SJCRH30 (cell line): ENCODE measurements at regions not wholly inside any gene's neighbourhood (a gene's known extent, or its start where the extent isn't known, plus 50 kb on each side); places are given as distances from the start of the nearest gene placed in this dataset.

Experiments
- DNase-seq, 2 experiments: peaks; one replicate each; pipeline ENCODE4 v3.0.0-alpha.2; 2015 to 2020
- H3K27ac ChIP-seq: fragments of 250-450 bp; sonication (Bioruptor Pico); 2 replicates; pipeline ENCODE4 v1.5.1; 2020; ENCODE audit warnings: mild to moderate bottlenecking, moderate library complexity
- H3K27me3 ChIP-seq: fragments of 250-450 bp; sonication (Bioruptor Pico); 2 replicates; pipeline ENCODE4 v1.5.1; 2020; ENCODE audit warnings: mild to moderate bottlenecking, moderate library complexity
- H3K36me3 ChIP-seq: fragments of 250-450 bp; sonication (Bioruptor Pico); 2 replicates; pipeline ENCODE4 v1.5.1; 2020; ENCODE audit warnings: mild to moderate bottlenecking, moderate library complexity
- H3K4me1 ChIP-seq: fragments of 250-450 bp; sonication (Bioruptor Pico); 2 replicates; pipeline ENCODE4 v1.5.1; 2020; ENCODE audit warnings: mild to moderate bottlenecking, moderate library complexity
- H3K4me3 ChIP-seq: fragments of 250-450 bp; sonication (Bioruptor Pico); 2 replicates; pipeline ENCODE4 v1.5.1; 2020; ENCODE audit warnings: mild to moderate bottlenecking, moderate library complexity
- H3K9me3 ChIP-seq: fragments of 250-450 bp; sonication (Bioruptor Pico); replicated peaks from 2 replicates; pipeline ENCODE4 v1.5.1; 2020; ENCODE audit warnings: mild to moderate bottlenecking, moderate library complexity

GRCh38 chr3:111434941-111435622 lies 106.9 kb upstream of the CD96 start:
- no peaks in the 10 kb centered on the region; the same call in 1 of the 2 replicates for H3K27me3 ChIP-seq
- no peak for DNase-seq
- H3K27ac ChIP-seq: no peak overlapping the region
- H3K4me1 ChIP-seq: no peaks in the 10 kb centered on the region; the same call in 1 of the 2 replicates
- H3K36me3 ChIP-seq: no peaks in the 10 kb centered on the region
- no peak overlapping the region for H3K4me3 ChIP-seq
- no peaks in the 10 kb centered on the region for H3K9me3 ChIP-seq

DNA sequence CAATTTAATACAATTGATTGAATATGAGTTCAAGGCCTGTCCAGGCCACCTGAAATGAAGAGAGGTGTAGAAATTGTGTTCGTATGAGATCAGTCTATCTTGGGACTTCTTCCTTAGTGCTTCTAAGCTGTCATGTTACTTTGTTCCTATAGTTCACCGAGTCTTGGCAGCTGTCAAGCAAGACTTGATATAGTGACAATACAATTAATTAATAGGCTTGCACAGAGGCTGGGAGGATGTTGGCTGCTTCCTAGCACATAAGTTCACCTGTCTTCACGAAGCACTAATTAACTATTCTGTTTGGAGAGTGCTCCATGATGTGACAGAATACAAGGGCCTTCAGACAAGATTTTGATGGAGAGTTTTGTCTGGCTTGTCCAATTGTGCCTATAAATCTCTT lies 103.7 kb upstream of the CD96 start:
- no peak for DNase-seq
- Histone ChIP-seq H3K4me3 (no peak overlapping the region), H3K27me3 (no peaks in the 10 kb centered on the region; the same call in 1 of the 2 replicates), H3K4me1 (no peaks in the 10 kb centered on the region; the same call in 1 of the 2 replicates), H3K36me3 (no peaks in the 10 kb centered on the region), H3K9me3 (no peaks in the 10 kb centered on the region), H3K27ac (no peak overlapping the region)

DNA sequence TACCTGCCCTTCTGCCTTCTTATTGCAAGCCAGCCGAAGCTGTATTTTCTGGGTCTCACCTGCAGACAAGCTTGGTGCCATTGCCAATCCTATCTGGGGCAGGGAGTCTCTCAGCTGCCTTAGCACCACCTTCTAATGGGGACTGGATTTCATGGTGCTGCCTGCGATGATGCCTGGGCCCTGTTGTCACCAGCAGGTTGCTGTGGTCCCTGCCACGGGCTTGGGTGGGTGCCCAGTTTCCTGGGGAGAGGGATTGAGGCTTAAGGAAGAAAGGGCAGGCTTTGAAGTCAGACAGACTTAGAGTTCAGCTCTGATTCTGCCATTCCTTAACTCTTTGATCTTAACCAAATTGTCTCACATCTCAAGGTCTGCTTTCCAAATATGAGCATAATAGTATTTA lies 87.4 kb upstream of the CD96 start:
- Histone ChIP-seq H3K27ac (no peak overlapping the region), H3K9me3 (no peaks in the 10 kb centered on the region), H3K4me1 (no peaks in the 10 kb centered on the region), H3K4me3 (no peak overlapping the region), H3K27me3 (no peaks in the 10 kb centered on the region), H3K36me3 (no peaks in the 10 kb centered on the region)
- no peak for DNase-seq

DNA sequence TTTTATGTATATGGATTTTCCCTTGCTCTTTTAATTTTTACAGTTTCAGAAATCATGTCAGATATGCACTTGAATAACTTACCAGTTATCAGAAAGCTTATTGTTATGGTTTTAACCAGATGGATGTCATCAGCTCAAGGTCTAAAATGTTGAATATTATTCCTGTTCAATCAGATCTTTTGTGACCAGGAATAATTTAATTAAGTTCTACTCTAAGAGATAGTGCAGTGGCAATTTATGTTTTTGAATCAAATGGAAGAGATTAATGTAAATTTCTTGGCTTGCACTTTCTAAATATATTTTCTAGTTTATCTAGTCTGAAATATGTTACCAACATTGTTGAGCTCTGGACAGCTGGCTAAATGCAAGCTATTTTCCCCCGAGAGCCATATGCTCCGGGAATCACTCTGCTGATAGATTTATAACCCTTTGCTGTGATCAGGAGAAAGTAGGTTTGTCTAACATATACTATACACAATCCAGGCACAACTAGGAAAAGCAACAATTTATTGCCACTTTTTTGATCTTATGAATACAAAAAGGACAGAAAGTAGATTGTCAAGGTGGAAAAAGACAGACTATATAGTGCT lies 76.8 kb upstream of the CD96 start:
- H3K4me3 ChIP-seq: no peak overlapping the region
- no peaks in the 10 kb centered on the region for H3K36me3 ChIP-seq
- DNase-seq: peak; percentile 17 to 55
- no peak overlapping the region for H3K27ac ChIP-seq
- H3K9me3 ChIP-seq: no peaks in the 10 kb centered on the region
- H3K27me3 ChIP-seq: no peaks in the 10 kb centered on the region
- peaks cover 4% of the 10 kb centered on the region; the same call in 1 of the 2 replicates for H3K4me1 ChIP-seq

- no peak for DNase-seq
- Histone ChIP-seq H3K9me3 (no peaks in the 10 kb centered on the region), H3K27me3 (no peaks in the 10 kb centered on the region), H3K27ac (no peak overlapping the region), H3K4me1 (peaks cover 4% of the 10 kb centered on the region; the same call in 1 of the 2 replicates), H3K36me3 (no peaks in the 10 kb centered on the region), H3K4me3 (no peak overlapping the region)
Observed at GRCh38 chr3:111470032-111470431, 72.0 kb upstream of the CD96 start.

DNA sequence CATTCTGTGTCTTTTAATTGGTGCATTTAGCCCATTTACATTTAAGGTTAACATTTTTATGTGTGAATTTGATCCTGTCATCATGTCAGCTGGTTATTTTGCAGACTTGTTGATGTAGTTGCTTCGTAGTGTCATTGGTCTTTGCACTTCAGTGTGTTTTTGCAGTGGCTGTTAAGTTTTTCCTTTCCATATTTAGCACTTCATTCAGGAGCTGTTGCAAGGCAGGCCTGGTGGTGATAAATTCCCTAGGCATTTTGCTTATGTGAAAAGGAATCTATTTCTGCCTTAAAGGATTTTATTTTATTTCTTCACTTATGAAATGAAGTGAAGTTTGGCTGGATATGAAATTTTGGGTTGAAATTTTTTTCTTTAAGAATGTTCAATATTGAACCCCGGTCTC lies 70.2 kb upstream of the CD96 start:
- DNase-seq: no peak
- Histone ChIP-seq H3K36me3 (no peaks in the 10 kb centered on the region), H3K27ac (no peak overlapping the region), H3K9me3 (no peaks in the 10 kb centered on the region), H3K4me1 (no peaks in the 10 kb centered on the region), H3K4me3 (no peak overlapping the region), H3K27me3 (no peaks in the 10 kb centered on the region)

DNA sequence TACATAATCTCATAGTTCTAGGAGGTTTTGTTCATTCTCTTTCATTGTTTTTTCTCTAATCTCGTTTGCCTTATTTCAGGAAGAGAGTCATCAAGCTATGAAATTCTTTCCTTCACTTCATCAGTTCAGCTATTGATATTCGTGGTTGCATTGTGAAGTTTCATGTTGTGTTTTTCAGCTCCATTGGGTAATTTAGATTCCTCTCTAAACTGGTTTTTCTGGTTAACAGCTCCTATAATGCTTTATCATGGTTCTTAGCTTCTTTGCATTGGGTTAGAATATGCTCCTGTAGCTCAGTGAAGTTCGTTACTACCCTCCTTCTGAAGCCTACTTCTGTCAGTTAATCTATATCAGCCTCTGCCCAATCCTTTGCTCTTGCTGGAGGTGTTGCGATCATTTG lies 69.4 kb upstream of the CD96 start:
- Histone ChIP-seq H3K4me3 (no peak overlapping the region), H3K27ac (no peak overlapping the region), H3K9me3 (no peaks in the 10 kb centered on the region), H3K27me3 (no peaks in the 10 kb centered on the region), H3K36me3 (no peaks in the 10 kb centered on the region), H3K4me1 (0 out of 2 replicates have a peak, but pooled peaks cover 3% of the 10 kb centered on the region)
- DNase-seq: no peak

DNA sequence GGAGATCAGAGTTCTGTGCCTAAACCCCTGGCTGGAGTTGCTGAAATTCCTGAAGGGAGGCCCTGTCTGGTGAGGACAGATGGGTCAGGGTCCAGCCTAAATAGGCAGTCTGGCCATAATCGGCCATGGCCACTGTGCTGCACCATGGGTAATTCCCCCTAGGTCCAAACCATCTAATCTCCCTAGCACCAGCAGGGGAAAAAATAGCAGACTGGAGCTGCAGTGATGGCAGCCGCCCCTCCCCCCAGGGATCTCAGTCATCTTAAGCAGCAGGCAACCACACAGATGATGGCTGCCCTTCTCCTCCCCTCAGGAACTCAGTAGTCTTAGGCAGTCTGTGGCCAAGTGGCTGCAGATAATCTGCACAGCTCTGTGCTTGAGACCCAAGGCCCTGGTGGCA lies 68.4 kb upstream of the CD96 start:
- Histone ChIP-seq H3K4me3 (no peak overlapping the region), H3K36me3 (no peaks in the 10 kb centered on the region), H3K9me3 (no peaks in the 10 kb centered on the region), H3K4me1 (0 out of 2 replicates have a peak, but pooled peaks cover 3% of the 10 kb centered on the region), H3K27me3 (no peaks in the 10 kb centered on the region), H3K27ac (no peak overlapping the region)
- DNase-seq: peak in 1 of 2 experiments; percentile 10

GRCh38 chr3:111476701-111477100 lies 65.3 kb upstream of the CD96 start:
- Histone ChIP-seq H3K36me3 (no peaks in the 10 kb centered on the region), H3K4me1 (0 out of 2 replicates have a peak, but pooled peaks cover 3% of the 10 kb centered on the region), H3K4me3 (no peak overlapping the region), H3K27me3 (no peaks in the 10 kb centered on the region), H3K27ac (no peak overlapping the region), H3K9me3 (no peaks in the 10 kb centered on the region)
- peak in 1 of 2 experiments; percentile 9 for DNase-seq

DNA sequence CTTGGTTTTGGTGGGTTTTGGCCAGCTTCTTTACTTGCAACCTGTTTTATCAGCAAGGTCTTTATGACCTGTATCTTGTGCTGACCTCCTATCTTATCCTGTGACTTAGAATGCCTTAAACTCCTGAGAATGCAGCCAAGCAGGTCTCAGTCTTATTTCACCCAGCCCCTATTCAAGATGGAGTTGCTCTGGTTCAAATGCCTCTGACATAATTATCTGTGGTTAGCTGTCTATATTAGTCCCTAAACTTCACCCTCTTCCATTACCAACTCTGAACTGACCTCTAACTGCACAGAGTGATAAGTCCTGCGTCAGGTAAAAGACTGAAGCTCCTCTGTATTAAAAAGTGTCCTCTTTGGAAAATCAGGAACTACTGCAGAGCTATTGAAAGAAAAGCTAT lies 61.9 kb upstream of the CD96 start:
- H3K36me3 ChIP-seq: no peaks in the 10 kb centered on the region
- H3K9me3 ChIP-seq: no peaks in the 10 kb centered on the region
- no peak overlapping the region for H3K27ac ChIP-seq

DNA sequence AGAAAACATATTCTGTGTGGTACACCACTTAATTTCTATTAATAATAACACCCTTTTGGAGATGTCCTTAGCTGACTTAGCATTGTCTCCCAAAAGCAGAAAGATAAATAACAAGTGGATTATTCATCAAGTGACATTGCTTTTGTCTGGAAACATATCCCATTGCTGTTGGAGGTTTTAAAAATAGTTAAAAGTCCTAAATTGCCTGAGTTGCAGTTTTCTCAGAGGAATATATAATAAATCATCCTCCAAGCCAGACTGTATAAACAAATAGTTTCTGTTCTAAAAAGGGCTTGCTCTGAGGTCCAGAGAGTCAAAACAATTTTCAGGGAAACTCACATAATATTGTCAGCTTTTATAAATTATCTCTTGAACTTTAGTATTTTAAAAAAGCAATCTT lies 60.4 kb upstream of the CD96 start:
- DNase-seq: no peak
- Histone ChIP-seq H3K4me1 (0 out of 2 replicates have a peak, but pooled peaks cover 3% of the 10 kb centered on the region), H3K27ac (no peak overlapping the region), H3K4me3 (no peak overlapping the region), H3K27me3 (no peaks in the 10 kb centered on the region), H3K9me3 (no peaks in the 10 kb centered on the region), H3K36me3 (no peaks in the 10 kb centered on the region)

More for the DNA sequence above, 61.9 kb upstream of the CD96 start:
- no peak for DNase-seq
- H3K27me3 ChIP-seq: no peaks in the 10 kb centered on the region
- no peak overlapping the region for H3K4me3 ChIP-seq
- 0 out of 2 replicates have a peak, but pooled peaks cover 3% of the 10 kb centered on the region for H3K4me1 ChIP-seq

DNA sequence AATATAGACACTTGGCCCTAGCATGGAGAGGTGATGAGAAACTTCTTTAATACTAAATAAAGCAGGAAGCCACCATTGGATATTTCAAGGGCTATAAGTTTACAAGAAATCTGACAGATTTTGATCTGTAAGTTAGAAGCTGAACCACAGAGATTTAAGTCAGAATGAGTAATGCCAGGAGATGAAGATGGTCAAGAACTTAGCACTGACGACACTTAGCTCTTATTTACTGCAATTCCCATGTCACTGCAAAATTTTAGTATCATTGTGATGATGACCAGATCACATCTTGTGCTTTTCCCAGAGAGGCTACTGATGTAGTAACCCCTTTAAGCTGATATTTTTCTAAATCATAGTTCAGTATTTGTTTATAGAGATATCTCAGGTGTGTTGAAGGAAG lies 59.4 kb upstream of the CD96 start:
- no peak for DNase-seq
- no peaks in the 10 kb centered on the region for H3K27me3 ChIP-seq
- H3K27ac ChIP-seq: no peak overlapping the region
- H3K4me1 ChIP-seq: no peaks in the 10 kb centered on the region
- no peaks in the 10 kb centered on the region for H3K36me3 ChIP-seq
- no peaks in the 10 kb centered on the region for H3K9me3 ChIP-seq
- no peak overlapping the region for H3K4me3 ChIP-seq

GRCh38 chr3:111485086-111485485 lies 56.9 kb upstream of the CD96 start:
- DNase-seq: no peak
- H3K4me3 ChIP-seq: no peak overlapping the region
- no peaks in the 10 kb centered on the region for H3K4me1 ChIP-seq
- H3K36me3 ChIP-seq: no peaks in the 10 kb centered on the region
- H3K9me3 ChIP-seq: no peaks in the 10 kb centered on the region
- H3K27me3 ChIP-seq: no peaks in the 10 kb centered on the region
- H3K27ac ChIP-seq: no peak overlapping the region
